HUES6 (cell line): ENCODE measurements at regions not wholly inside any gene's neighbourhood (a gene's known extent, or its start where the extent isn't known, plus 50 kb on each side); places are given as distances from the start of the nearest gene placed in this dataset.

Source experiments
- H3K27ac ChIP-seq: 2 replicates; pipeline ENCODE4 v1.7.0; 2013; ENCODE audit warnings: low read depth, mild to moderate bottlenecking, low read length, inconsistent platforms
- H3K27me3 ChIP-seq: 2 replicates; pipeline ENCODE4 v1.6.1; 2013; ENCODE audit warnings: low read length; ENCODE audit not compliant: control insufficient read depth, insufficient read depth
- H3K36me3 ChIP-seq: 2 replicates; pipeline ENCODE4 v1.6.1; 2013; ENCODE audit warnings: low read length; ENCODE audit not compliant: control insufficient read depth, insufficient read depth
- H3K4me1 ChIP-seq: 2 replicates; pipeline ENCODE4 v1.6.1; 2013; ENCODE audit warnings: low read length; ENCODE audit not compliant: control insufficient read depth, insufficient read depth
- H3K4me3 ChIP-seq: 2 replicates; pipeline ENCODE4 v1.5.1; 2013; ENCODE audit warnings: low read depth, low read length
- H3K9ac ChIP-seq: one replicate; pipeline ENCODE4 v1.6.1; 2013; ENCODE audit warnings: mild to moderate bottlenecking, low read length
- H3K9me3 ChIP-seq: 2 replicates; pipeline ENCODE4 v1.6.1; 2013; ENCODE audit warnings: low read depth, low read length; ENCODE audit not compliant: control insufficient read depth, insufficient read depth

GRCh38 chr5:23164971-23165370, 311.8 kb upstream of the CDH12 start:
- Histone ChIP-seq H3K9me3 (peaks cover 17% of the 10 kb centered on the region), H3K36me3 (0 out of 2 replicates have a peak, but pooled peaks cover 3% of the 10 kb centered on the region), H3K27me3 (no peaks in the 10 kb centered on the region), H3K27ac (no peak overlapping the region), H3K4me1 (no peaks in the 10 kb centered on the region), H3K4me3 (no peak overlapping the region), H3K9ac (no peak overlapping the region)

- H3K4me1 ChIP-seq = peaks cover 10% of the 10 kb centered on the region
Measured at GRCh38 chr5:23158179-23158578, 305.0 kb upstream of the CDH12 start.

GRCh38 chr5:23157716-23158115, 304.6 kb upstream of the CDH12 start:
- Histone ChIP-seq H3K36me3 (no peaks in the 10 kb centered on the region), H3K27ac (no peak overlapping the region), H3K27me3 (no peaks in the 10 kb centered on the region), H3K4me3 (no peak overlapping the region), H3K9ac (no peak overlapping the region), H3K4me1 (peaks cover 10% of the 10 kb centered on the region), H3K9me3 (no peaks in the 10 kb centered on the region)

More at GRCh38 chr5:23158179-23158578, 305.0 kb upstream of the CDH12 start:
- Histone ChIP-seq H3K4me3 (no peak overlapping the region), H3K27me3 (no peaks in the 10 kb centered on the region), H3K27ac (no peak overlapping the region), H3K36me3 (no peaks in the 10 kb centered on the region), H3K9me3 (no peaks in the 10 kb centered on the region), H3K9ac (no peak overlapping the region)

GRCh38 chr5:23157169-23157568, 304.0 kb upstream of the CDH12 start:
- H3K4me3 ChIP-seq = no peak overlapping the region
- no peaks in the 10 kb centered on the region for H3K36me3 ChIP-seq
- H3K27me3 ChIP-seq = no peaks in the 10 kb centered on the region
- H3K4me1 ChIP-seq = peaks cover 10% of the 10 kb centered on the region
- no peaks in the 10 kb centered on the region for H3K9me3 ChIP-seq
- no peak overlapping the region for H3K27ac ChIP-seq
- H3K9ac ChIP-seq = no peak overlapping the region

GRCh38 chr5:23147625-23148024, 294.5 kb upstream of the CDH12 start:
- Histone ChIP-seq H3K27me3 (no peaks in the 10 kb centered on the region), H3K4me1 (no peaks in the 10 kb centered on the region), H3K9ac (no peak overlapping the region), H3K9me3 (peaks cover 6% of the 10 kb centered on the region; the same call in 1 of the 2 replicates), H3K36me3 (no peaks in the 10 kb centered on the region), H3K27ac (no peak overlapping the region), H3K4me3 (no peak overlapping the region)

GRCh38 chr5:23146183-23146582, 293.0 kb upstream of the CDH12 start:
- no peak overlapping the region for H3K9ac ChIP-seq
- H3K27me3 ChIP-seq = no peaks in the 10 kb centered on the region
- no peak overlapping the region for H3K27ac ChIP-seq
- no peaks in the 10 kb centered on the region for H3K36me3 ChIP-seq
- H3K4me3 ChIP-seq = no peak overlapping the region
- no peaks in the 10 kb centered on the region for H3K4me1 ChIP-seq
- peaks cover 6% of the 10 kb centered on the region; the same call in 1 of the 2 replicates for H3K9me3 ChIP-seq

- no peaks in the 10 kb centered on the region for H3K27me3 ChIP-seq
- no peak overlapping the region for H3K9ac ChIP-seq
- H3K4me1 ChIP-seq = no peaks in the 10 kb centered on the region
- peaks cover 2% of the 10 kb centered on the region; the same call in 1 of the 2 replicates for H3K9me3 ChIP-seq
- no peaks in the 10 kb centered on the region for H3K36me3 ChIP-seq
- no peak overlapping the region for H3K27ac ChIP-seq
- H3K4me3 ChIP-seq = no peak overlapping the region
Measured at GRCh38 chr5:23139338-23140171, 286.4 kb upstream of the CDH12 start.

- Histone ChIP-seq H3K27ac (no peak overlapping the region), H3K4me1 (no peaks in the 10 kb centered on the region)
Measured at GRCh38 chr5:23136958-23137357, 283.8 kb upstream of the CDH12 start.

GRCh38 chr5:23132231-23132630, 279.1 kb upstream of the CDH12 start:
- Histone ChIP-seq H3K4me3 (no peak overlapping the region), H3K9ac (no peak overlapping the region), H3K36me3 (no peaks in the 10 kb centered on the region), H3K4me1 (no peaks in the 10 kb centered on the region), H3K9me3 (no peaks in the 10 kb centered on the region), H3K27me3 (no peaks in the 10 kb centered on the region), H3K27ac (no peak overlapping the region)

More at GRCh38 chr5:23136958-23137357, 283.8 kb upstream of the CDH12 start:
- Histone ChIP-seq H3K9ac (no peak overlapping the region), H3K9me3 (no peaks in the 10 kb centered on the region), H3K4me3 (no peak overlapping the region), H3K36me3 (no peaks in the 10 kb centered on the region), H3K27me3 (no peaks in the 10 kb centered on the region)

- no peak overlapping the region for H3K4me3 ChIP-seq
- H3K4me1 ChIP-seq = no peaks in the 10 kb centered on the region
- H3K27me3 ChIP-seq = no peaks in the 10 kb centered on the region
- H3K27ac ChIP-seq = no peak overlapping the region
- no peaks in the 10 kb centered on the region for H3K36me3 ChIP-seq
- H3K9ac ChIP-seq = no peak overlapping the region
- H3K9me3 ChIP-seq = no peaks in the 10 kb centered on the region
Measured at GRCh38 chr5:23112237-23112636, 259.1 kb upstream of the CDH12 start.

- Histone ChIP-seq H3K9me3 (no peaks in the 10 kb centered on the region), H3K9ac (no peak overlapping the region), H3K27me3 (no peaks in the 10 kb centered on the region), H3K4me3 (no peak overlapping the region), H3K36me3 (no peaks in the 10 kb centered on the region), H3K4me1 (no peaks in the 10 kb centered on the region), H3K27ac (no peak overlapping the region)
Measured at GRCh38 chr5:23105021-23105420, 251.9 kb upstream of the CDH12 start.
